H9 (cell line): ENCODE measurements at regions not wholly inside any gene's neighbourhood (a gene's known extent, or its start where the extent isn't known, plus 50 kb on each side); places are given as distances from the start of the nearest gene placed in this dataset.

Experiments used
- DNase-seq: peaks from one replicate; pipeline ENCODE4 v3.0.0-alpha.2; 2017
- H2AFZ ChIP-seq: one replicate; pipeline ENCODE4 v1.6.1; 2013; ENCODE audit warnings: mild to moderate bottlenecking, low read length, control low read depth, moderate library complexity
- H2AK5ac ChIP-seq: 2 replicates; pipeline ENCODE4 v1.6.1; 2013; ENCODE audit warnings: low read length, control low read depth, mixed read lengths; ENCODE audit not compliant: insufficient read length
- H2BK120ac ChIP-seq: one replicate; pipeline ENCODE4 v1.6.1; 2013; ENCODE audit warnings: low read depth, mild to moderate bottlenecking, low read length, control low read depth, inconsistent platforms; ENCODE audit not compliant: poor library complexity, severe bottlenecking
- H2BK12ac ChIP-seq: 2 replicates; pipeline ENCODE4 v1.6.1; 2013; ENCODE audit warnings: low read length, control low read depth, mixed read lengths, low read depth; ENCODE audit not compliant: insufficient read length
- H2BK15ac ChIP-seq: 2 replicates; pipeline ENCODE4 v1.6.1; 2013; ENCODE audit warnings: low read depth, low read length, control low read depth
- H2BK20ac ChIP-seq: one replicate; pipeline ENCODE4 v1.6.1; 2013; ENCODE audit warnings: low read depth, mild to moderate bottlenecking, low read length, control low read depth, inconsistent platforms; ENCODE audit not compliant: poor library complexity, severe bottlenecking
- H2BK5ac ChIP-seq: 2 replicates; pipeline ENCODE4 v1.6.1; 2013; ENCODE audit warnings: low read length, control low read depth, mixed read lengths; ENCODE audit not compliant: insufficient read length
- H3K14ac ChIP-seq: 2 replicates; pipeline ENCODE4 v1.6.1; 2013; ENCODE audit warnings: low read length, control low read depth; ENCODE audit not compliant: insufficient read depth
- H3K18ac ChIP-seq: 2 replicates; pipeline ENCODE4 v1.6.1; 2013; ENCODE audit warnings: low read depth, mild to moderate bottlenecking, mixed read lengths, low read length, control low read depth; ENCODE audit not compliant: insufficient read length
- H3K23ac ChIP-seq: 2 replicates; pipeline ENCODE4 v1.6.1; 2013; ENCODE audit warnings: low read length, control low read depth, mixed read lengths, low read depth; ENCODE audit not compliant: insufficient read length
- H3K23me2 ChIP-seq: 2 replicates; pipeline ENCODE4 v1.6.1; 2013; ENCODE audit warnings: low read depth, mild to moderate bottlenecking, mixed read lengths, low read length, control low read depth; ENCODE audit not compliant: insufficient read length, poor library complexity, severe bottlenecking
- H3K27ac ChIP-seq: 2 replicates; pipeline ENCODE4 v1.5.1; 2013; ENCODE audit warnings: low read length, control low read depth, mixed read lengths, low read depth; ENCODE audit not compliant: insufficient read length
- H3K27me3 ChIP-seq: 2 replicates; pipeline ENCODE4 v1.6.1; 2013; ENCODE audit warnings: low read length, control low read depth, inconsistent platforms; ENCODE audit not compliant: insufficient read depth
- H3K4ac ChIP-seq: 2 replicates; pipeline ENCODE4 v1.6.1; 2013; ENCODE audit warnings: low read depth, mild to moderate bottlenecking, control low read depth, inconsistent platforms, low read length, moderate library complexity
- H3K4me1 ChIP-seq: 2 replicates; pipeline ENCODE4 v1.6.1; 2013; ENCODE audit warnings: low read length, control low read depth, inconsistent platforms; ENCODE audit not compliant: insufficient read depth
- H3K4me2 ChIP-seq: 2 replicates; pipeline ENCODE4 v1.6.1; 2013; ENCODE audit warnings: low read length, control low read depth, mixed read lengths; ENCODE audit not compliant: insufficient read length, insufficient read depth
- H3K56ac ChIP-seq: 2 replicates; pipeline ENCODE4 v1.6.1; 2013; ENCODE audit warnings: low read depth, mild to moderate bottlenecking, mixed read lengths, low read length, control low read depth; ENCODE audit not compliant: insufficient read length
- H3K79me1 ChIP-seq: 2 replicates; pipeline ENCODE4 v1.6.1; 2013; ENCODE audit warnings: low read depth, mild to moderate bottlenecking, moderate library complexity, low read length, control low read depth, inconsistent platforms; ENCODE audit not compliant: insufficient read depth, poor library complexity, severe bottlenecking
- H3K79me2 ChIP-seq: 2 replicates; pipeline ENCODE4 v1.6.1; 2013; ENCODE audit warnings: low read length, control low read depth, inconsistent platforms; ENCODE audit not compliant: insufficient read depth
- H3K9ac ChIP-seq: 2 replicates; pipeline ENCODE4 v1.6.1; 2013; ENCODE audit warnings: low read length, control low read depth, mixed read lengths; ENCODE audit not compliant: insufficient read length; ENCODE audit errors: extremely low read depth
- H3K9me3 ChIP-seq: one replicate; pipeline ENCODE4 v1.6.1; 2013; ENCODE audit warnings: low read depth, low read length, inconsistent platforms; ENCODE audit not compliant: control insufficient read depth
- H3T11ph ChIP-seq: one replicate; pipeline ENCODE4 v1.6.1; 2013; ENCODE audit warnings: mild to moderate bottlenecking, low read length, control low read depth, inconsistent platforms
- H4K20me1 ChIP-seq: one replicate; pipeline ENCODE4 v1.6.1; 2013; ENCODE audit not compliant: control insufficient read depth, insufficient read length, insufficient read depth
- H4K5ac ChIP-seq: 2 replicates; pipeline ENCODE4 v1.6.1; 2013; ENCODE audit warnings: low read depth, mild to moderate bottlenecking, mixed read lengths, low read length, control low read depth; ENCODE audit not compliant: insufficient read length
- H4K8ac ChIP-seq: replicated peaks from 2 replicates; pipeline ENCODE4 v1.6.1; 2013; ENCODE audit warnings: low read length, control low read depth, mixed read lengths, low read depth; ENCODE audit not compliant: insufficient read length
- H4K91ac ChIP-seq: 2 replicates; pipeline ENCODE4 v1.6.1; 2013; ENCODE audit warnings: low read depth, mild to moderate bottlenecking, moderate library complexity, mixed read lengths, low read length, control low read depth; ENCODE audit not compliant: insufficient read length
- H3K27ac Mint-ChIP-seq, 3 experiments: 2 replicates in 2 of 3; 3 replicates in 1 of 3; pipeline ENCODE4 v1.8.0; 2020 to 2021; ENCODE audit warnings: mixed read lengths in 3 of 3, mild to moderate bottlenecking in 1 of 3, moderate library complexity in 1 of 3
- H3K27me3 Mint-ChIP-seq: 2 replicates; pipeline ENCODE4 v1.8.0; 2021; ENCODE audit warnings: low read depth, mild to moderate bottlenecking, moderate library complexity, mixed read lengths
- H3K36me3 Mint-ChIP-seq, 3 experiments: 2 replicates in 2 of 3; 3 replicates in 1 of 3; pipeline ENCODE4 v1.8.0; 2020 to 2021; ENCODE audit warnings: low read depth in 3 of 3, mixed read lengths in 3 of 3; ENCODE audit not compliant: insufficient read depth in 1 of 3
- H3K4me1 Mint-ChIP-seq, 2 experiments: 2 replicates each; pipeline ENCODE4 v1.8.0; 2020; ENCODE audit warnings: mixed read lengths in 2 of 2
- H3K4me3 Mint-ChIP-seq, 2 experiments: 2 replicates in 1 of 2; 3 replicates in 1 of 2; pipeline ENCODE4 v1.8.0; 2020 to 2021; ENCODE audit warnings: mild to moderate bottlenecking in 2 of 2, mixed read lengths in 2 of 2, moderate library complexity in 1 of 2
- H3K9me3 Mint-ChIP-seq, 2 experiments: 2 replicates in 1 of 2; 3 replicates in 1 of 2; pipeline ENCODE4 v1.8.0; 2020; ENCODE audit warnings: mild to moderate bottlenecking in 2 of 2, mixed read lengths in 2 of 2, moderate library complexity in 1 of 2
- WGBS: extraction: QIAGEN DNeasy Blood & Tissue Kit; methylation state at CpG from one replicate; pipeline ENCODE4 v1.1.7; 2013; ENCODE audit warnings: missing lambda C conversion rate, low lambda C conversion rate, mixed read lengths; ENCODE audit not compliant: insufficient read length; ENCODE audit errors: extremely low coverage; 5-methylcytosine and 5-hydroxymethylcytosine counted together
- TF ChIP-seq, protein P1 (sequence below): fragments of 200-600 bp; sonication (generic); conservative IDR thresholded peaks from 3 replicates; pipeline ENCODE4 v1.8.0; 2021; ENCODE audit warnings: antibody characterized with exemption, mild to moderate bottlenecking

DNA sequence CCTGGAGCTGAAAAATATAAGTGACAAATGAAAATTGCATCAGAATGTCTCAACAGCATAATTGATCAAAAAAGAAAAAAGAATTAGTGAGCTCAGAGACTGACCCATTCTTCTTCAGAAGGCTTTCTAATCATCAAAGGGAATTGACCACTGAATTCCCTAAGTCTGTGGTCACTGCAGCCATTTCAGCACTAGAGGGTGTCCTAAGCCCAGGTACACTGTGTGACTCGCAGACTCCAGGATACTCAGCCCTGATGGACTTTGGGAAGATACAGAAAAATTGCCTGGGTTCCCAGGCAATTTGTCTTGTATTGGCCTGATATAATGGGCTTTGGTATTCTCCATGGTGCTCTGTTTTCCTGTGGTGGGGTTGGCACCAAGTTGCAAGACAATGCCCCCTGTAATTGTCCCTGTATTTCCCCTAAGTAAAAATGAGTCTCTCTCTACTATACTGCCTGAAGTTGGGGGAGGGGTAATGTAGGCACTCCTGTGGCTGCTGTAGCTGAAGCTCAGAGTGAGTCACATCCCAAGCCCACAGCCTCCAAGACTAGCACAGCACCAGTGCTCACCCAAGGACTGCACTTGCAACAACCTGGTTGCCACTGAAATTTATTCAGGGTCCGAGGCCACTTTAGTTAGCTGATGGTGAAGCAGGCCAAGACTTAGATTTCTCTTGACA lies 256.0 kb upstream of the STAC start:
- Histone ChIP-seq H3K9me3 (no peaks in the 10 kb centered on the region), H3K4ac (no peak overlapping the region), H3K79me2 (no peaks in the 10 kb centered on the region), H3K9ac (no peak overlapping the region), H2AK5ac (no peak overlapping the region), H3K27ac (no peak overlapping the region), H2BK5ac (no peak overlapping the region), H3T11ph (no peak overlapping the region), H4K20me1 (no peaks in the 10 kb centered on the region), H3K23me2 (no peaks in the 10 kb centered on the region), H3K79me1 (no peaks in the 10 kb centered on the region), H4K5ac (no peak overlapping the region), H3K56ac (no peak overlapping the region), H3K4me2 (no peak overlapping the region), H4K8ac (no peak overlapping the region), H2BK12ac (no peak overlapping the region), H3K14ac (no peak overlapping the region), H3K27me3 (no peaks in the 10 kb centered on the region), H3K4me1 (no peaks in the 10 kb centered on the region; the same call in 1 of the 2 replicates), H4K91ac (no peak overlapping the region), H2AFZ (no peak overlapping the region), H3K18ac (no peak overlapping the region), H2BK20ac (no peak overlapping the region), H2BK15ac (no peak overlapping the region), H2BK120ac (no peak overlapping the region), H3K23ac (no peak overlapping the region)
- Mint-ChIP-seq H3K4me3 (no peak overlapping the region), H3K27ac (peak overlapping the region in 1 of 3 experiments; percentile 24; a peak in 1 of 7 replicates), H3K4me1 (peaks cover 5 to 12% of the 10 kb centered on the region in 2 experiments; a peak in 3 of 4 replicates), H3K36me3 (no peaks in the 10 kb centered on the region; a peak in 1 of 7 replicates), H3K27me3 (no peaks in the 10 kb centered on the region; the same call in 1 of the 2 replicates), H3K9me3 (no peaks in the 10 kb centered on the region)
- DNase-seq: peak; percentile 72
- TF ChIP-seq, protein P1, sequence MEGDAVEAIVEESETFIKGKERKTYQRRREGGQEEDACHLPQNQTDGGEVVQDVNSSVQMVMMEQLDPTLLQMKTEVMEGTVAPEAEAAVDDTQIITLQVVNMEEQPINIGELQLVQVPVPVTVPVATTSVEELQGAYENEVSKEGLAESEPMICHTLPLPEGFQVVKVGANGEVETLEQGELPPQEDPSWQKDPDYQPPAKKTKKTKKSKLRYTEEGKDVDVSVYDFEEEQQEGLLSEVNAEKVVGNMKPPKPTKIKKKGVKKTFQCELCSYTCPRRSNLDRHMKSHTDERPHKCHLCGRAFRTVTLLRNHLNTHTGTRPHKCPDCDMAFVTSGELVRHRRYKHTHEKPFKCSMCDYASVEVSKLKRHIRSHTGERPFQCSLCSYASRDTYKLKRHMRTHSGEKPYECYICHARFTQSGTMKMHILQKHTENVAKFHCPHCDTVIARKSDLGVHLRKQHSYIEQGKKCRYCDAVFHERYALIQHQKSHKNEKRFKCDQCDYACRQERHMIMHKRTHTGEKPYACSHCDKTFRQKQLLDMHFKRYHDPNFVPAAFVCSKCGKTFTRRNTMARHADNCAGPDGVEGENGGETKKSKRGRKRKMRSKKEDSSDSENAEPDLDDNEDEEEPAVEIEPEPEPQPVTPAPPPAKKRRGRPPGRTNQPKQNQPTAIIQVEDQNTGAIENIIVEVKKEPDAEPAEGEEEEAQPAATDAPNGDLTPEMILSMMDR: peak; percentile 91
- no CpG with 5 or more reads among the region's 2 CpGs for WGBS
